Stomach (tissue), 4 donors: ENCODE measurements at regions not wholly inside any gene's neighbourhood (a gene's known extent, or its start where the extent isn't known, plus 50 kb on each side); places are given as distances from the start of the nearest gene placed in this dataset.

ENCODE experiments used
- EP300 ChIP-seq: sonication (generic); formaldehyde crosslinking; IDR thresholded peaks from one replicate; pipeline ENCODE4 v1.6.1; 2017; ENCODE audit warnings: antibody characterized with exemption
- POLR2A ChIP-seq, 4 donors: fragments of 450-650 bp; IDR thresholded peaks; one replicate each; pipeline ENCODE4 v1.6.1; 2016; ENCODE audit warnings: antibody characterized with exemption in 4 of 4, control low read depth in 2 of 4, mild to moderate bottlenecking in 1 of 4, moderate library complexity in 1 of 4
- POLR2AphosphoS5 ChIP-seq, 3 donors: sonication (generic); formaldehyde crosslinking; IDR thresholded peaks; one replicate each; pipeline ENCODE4 v1.6.1; 2016; ENCODE audit warnings: antibody characterized with exemption in 3 of 3
- TF ChIP-seq, protein P1 (sequence below), 7 experiments: fragments of 450-650 bp in 4 of 7; fragments of 200-600 bp in 3 of 7; sonication (generic) in 3 of 7; IDR thresholded peaks; one replicate each; pipeline ENCODE4 v1.5.1; 2016 to 2019; ENCODE audit warnings: antibody characterized with exemption in 7 of 7, control low read depth in 2 of 7, mild to moderate bottlenecking in 1 of 7

DNA sequence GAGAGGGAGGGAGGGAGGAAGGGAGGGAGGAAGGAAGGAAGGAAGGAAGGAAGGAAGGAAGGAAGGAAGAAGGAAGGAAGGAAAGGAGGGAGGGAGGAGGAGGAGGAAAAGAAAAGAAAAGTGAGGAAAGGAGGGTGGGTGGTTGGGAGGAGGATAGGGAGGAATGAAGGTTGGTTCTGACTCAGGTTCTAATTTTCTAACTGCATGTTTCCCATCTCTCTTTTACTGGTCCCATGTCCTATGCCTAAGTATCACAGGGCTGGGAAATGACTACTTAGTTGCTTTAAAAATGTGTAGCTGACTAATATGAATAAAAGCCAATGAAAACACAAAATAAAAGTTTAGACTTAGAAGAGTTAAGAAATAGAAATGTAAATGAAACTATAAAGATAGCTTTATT, 890.9 kb upstream of the POT1 start:
- TF ChIP-seq, protein P1, sequence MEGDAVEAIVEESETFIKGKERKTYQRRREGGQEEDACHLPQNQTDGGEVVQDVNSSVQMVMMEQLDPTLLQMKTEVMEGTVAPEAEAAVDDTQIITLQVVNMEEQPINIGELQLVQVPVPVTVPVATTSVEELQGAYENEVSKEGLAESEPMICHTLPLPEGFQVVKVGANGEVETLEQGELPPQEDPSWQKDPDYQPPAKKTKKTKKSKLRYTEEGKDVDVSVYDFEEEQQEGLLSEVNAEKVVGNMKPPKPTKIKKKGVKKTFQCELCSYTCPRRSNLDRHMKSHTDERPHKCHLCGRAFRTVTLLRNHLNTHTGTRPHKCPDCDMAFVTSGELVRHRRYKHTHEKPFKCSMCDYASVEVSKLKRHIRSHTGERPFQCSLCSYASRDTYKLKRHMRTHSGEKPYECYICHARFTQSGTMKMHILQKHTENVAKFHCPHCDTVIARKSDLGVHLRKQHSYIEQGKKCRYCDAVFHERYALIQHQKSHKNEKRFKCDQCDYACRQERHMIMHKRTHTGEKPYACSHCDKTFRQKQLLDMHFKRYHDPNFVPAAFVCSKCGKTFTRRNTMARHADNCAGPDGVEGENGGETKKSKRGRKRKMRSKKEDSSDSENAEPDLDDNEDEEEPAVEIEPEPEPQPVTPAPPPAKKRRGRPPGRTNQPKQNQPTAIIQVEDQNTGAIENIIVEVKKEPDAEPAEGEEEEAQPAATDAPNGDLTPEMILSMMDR (IDR thresholded peaks at IDR 0.05) = no peak
- no peak for TF ChIP-seq POLR2AphosphoS5 (IDR thresholded peaks at IDR 0.05)
- TF ChIP-seq EP300 = no peak
- no peak for TF ChIP-seq POLR2A (IDR thresholded peaks at IDR 0.05)
